NCI-H1930 (cell line): ENCODE measurements at regions not wholly inside any gene's neighbourhood (a gene's known extent, or its start where the extent isn't known, plus 50 kb on each side); places are given as distances from the start of the nearest gene placed in this dataset.
A peak's percentile ranks its signal among the peaks of the same experiment; 100 is the strongest.

ENCODE experiments used
- DNase-seq, 2 experiments: peaks; one replicate each; lab custom pipeline; 2025; lab: John Stamatoyannopoulos, UW

DNA sequence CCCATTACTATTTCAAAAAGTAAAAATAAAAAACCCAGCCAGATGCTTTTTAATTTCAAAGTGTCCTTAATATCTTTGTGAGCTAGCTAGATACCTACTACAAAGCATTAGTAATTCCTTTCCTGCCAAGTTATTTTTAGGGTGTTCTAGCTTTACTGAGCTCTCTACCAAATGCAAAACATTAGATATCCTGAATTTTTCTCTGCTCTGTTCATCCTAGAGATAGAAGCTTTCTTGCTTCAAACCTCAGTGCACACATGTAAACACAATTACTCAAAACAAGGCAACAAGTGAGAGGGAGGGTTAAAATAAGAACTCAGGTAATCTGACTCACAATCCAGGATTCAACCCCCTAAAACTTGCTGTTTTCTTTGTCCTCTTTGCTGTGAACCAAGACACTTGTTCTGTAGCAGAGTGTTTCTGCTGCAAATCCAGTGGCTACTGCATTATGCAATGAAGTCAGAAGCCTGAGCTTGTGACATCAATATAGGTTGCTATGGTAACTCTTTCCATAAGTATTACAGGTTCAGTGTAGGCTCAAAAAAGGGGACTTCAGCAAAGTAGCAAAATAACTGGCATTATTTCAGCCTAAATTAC is 72.6 kb upstream of the STXBP5 start:
- DNase-seq: no peak

GRCh38 chr6:147132889-147133288 is 71.3 kb upstream of the STXBP5 start:
- peak; percentile 71 to 85 for DNase-seq

DNA sequence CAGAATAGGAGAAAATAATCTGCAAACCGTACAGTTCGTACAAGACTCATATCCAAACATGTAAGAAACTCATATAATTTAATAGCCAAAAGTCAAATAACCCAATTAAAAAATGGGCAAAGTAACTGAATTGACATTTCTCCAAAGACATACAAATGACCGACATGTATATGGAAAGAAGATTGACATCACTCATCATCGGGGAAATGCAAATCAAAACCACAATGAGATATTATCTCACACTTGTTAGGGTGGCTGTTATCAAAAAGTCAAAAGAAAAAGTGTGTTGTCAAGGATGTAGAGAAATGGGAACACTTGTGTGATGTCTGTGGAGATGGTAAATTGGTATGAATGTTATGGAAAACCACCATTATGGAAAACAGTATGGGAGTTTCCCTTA is 70.5 kb upstream of the STXBP5 start:
- DNase-seq: no peak

GRCh38 chr6:147135211-147135681 is 69.0 kb upstream of the STXBP5 start:
- no peak for DNase-seq

GRCh38 chr6:147136057-147136456 is 68.2 kb upstream of the STXBP5 start:
- DNase-seq: no peak

- no peak for DNase-seq
Measured at GRCh38 chr6:147137986-147138385, 66.2 kb upstream of the STXBP5 start.

DNA sequence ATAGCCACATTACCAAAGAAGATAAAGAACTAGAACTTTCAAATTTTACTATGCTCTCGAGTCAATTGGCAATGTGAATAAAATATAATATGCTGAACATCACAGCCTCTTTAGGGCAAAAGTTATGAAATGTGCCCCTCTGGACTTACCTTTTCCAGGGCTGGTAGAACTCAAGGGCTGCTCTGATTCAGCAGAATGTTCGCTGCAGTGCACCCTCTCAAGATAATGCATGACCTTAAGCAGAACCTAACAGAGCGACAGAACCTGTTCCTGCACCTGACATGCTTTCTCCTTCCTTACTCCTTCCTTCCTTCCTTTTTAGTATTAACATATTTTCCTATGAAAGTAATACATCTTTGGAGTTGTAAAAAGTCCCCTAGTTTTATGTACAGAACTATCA is 65.4 kb upstream of the STXBP5 start:
- no peak for DNase-seq

- DNase-seq: no peak
Measured at GRCh38 chr6:147141711-147142308, 62.4 kb upstream of the STXBP5 start.

- DNase-seq: no peak
Measured at GRCh38 chr6:147142684-147143245, 61.5 kb upstream of the STXBP5 start.

DNA sequence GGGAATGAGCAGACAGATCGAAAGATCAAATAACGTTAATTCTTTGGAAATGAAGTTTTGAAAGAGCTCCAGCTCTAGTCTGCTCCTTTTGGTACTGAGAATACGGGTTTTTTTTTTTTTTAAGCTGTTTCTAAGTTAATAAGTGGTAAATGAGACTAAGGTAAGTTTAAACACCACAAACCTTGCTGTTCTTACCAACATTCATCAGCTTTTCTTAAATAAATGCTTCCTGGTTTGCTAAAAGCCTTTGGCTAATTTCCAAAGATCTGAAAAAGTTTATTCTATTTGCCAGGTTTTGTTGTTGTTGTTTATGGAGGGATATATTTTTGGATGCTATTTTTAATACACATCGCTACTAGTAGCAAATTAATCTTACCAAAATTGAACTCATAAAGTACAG is 55.1 kb upstream of the STXBP5 start:
- DNase-seq: no peak

GRCh38 chr6:147149826-147150225 is 54.4 kb upstream of the STXBP5 start:
- DNase-seq: no peak

DNA sequence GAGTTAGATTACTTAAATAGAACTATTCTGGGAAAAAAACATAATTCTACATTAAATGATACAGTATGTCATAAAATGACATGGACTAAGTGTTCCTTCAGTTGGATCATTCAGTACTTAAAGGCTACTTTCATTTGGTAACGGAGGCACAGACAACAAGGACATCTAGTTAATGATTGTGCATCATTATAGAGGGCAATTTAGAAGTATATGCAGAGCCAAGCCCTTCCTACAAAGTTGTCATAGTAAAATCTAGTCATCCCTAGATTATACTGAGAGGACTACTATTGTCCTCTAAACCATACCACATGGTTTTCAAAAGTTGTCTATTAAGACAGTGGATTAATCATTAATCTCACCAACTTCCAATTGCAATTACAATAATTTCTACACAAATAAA is 53.9 kb upstream of the STXBP5 start:
- no peak for DNase-seq
